Mucosa of rectum (tissue), 2 donors: ENCODE measurements at regions not wholly inside any gene's neighbourhood (a gene's known extent, or its start where the extent isn't known, plus 50 kb on each side); places are given as distances from the start of the nearest gene placed in this dataset.
A peak's percentile ranks its signal among the peaks of the same experiment; 100 is the strongest.

ENCODE experiments used
- H3K27ac ChIP-seq, 2 donors: one replicate each; pipeline ENCODE4 v1.7.0; 2013; ENCODE audit warnings: inconsistent platforms in 2 of 2, low read depth in 2 of 2, low read length in 2 of 2
- H3K27me3 ChIP-seq, 2 donors: one replicate each; pipeline ENCODE4 v1.7.0; 2013; ENCODE audit warnings: low read length in 2 of 2; ENCODE audit not compliant: control insufficient read depth in 2 of 2, insufficient read depth in 2 of 2
- H3K36me3 ChIP-seq, 2 donors: one replicate each; pipeline ENCODE4 v1.7.0; 2013; ENCODE audit warnings: low read length in 2 of 2; ENCODE audit not compliant: control insufficient read depth in 2 of 2, insufficient read depth in 2 of 2
- H3K4me1 ChIP-seq, 2 donors: one replicate each; pipeline ENCODE4 v1.7.0; 2013; ENCODE audit warnings: low read length in 2 of 2, mild to moderate bottlenecking in 1 of 2; ENCODE audit not compliant: control insufficient read depth in 2 of 2, insufficient read depth in 2 of 2
- H3K4me3 ChIP-seq, 2 donors: one replicate each; pipeline ENCODE4 v1.7.0; 2013; ENCODE audit warnings: low read length in 2 of 2
- H3K9ac ChIP-seq, 2 donors: one replicate each; pipeline ENCODE4 v1.7.0; 2013; ENCODE audit warnings: low read length in 2 of 2, low read depth in 1 of 2, mild to moderate bottlenecking in 1 of 2
- H3K9me3 ChIP-seq, 2 donors: one replicate each; pipeline ENCODE4 v1.7.0; 2013; ENCODE audit warnings: low read length in 2 of 2; ENCODE audit not compliant: control insufficient read depth in 2 of 2
- donor health status: healthy.
- donor health status: Normal muscosa, but diverticular disease.

- no peaks in the 10 kb centered on the region for H3K4me1 ChIP-seq
Measured at GRCh38 chr7:25706764-25707163, 445.2 kb upstream of the NFE2L3 start.

GRCh38 chr7:25707768-25708620, 444.0 kb upstream of the NFE2L3 start:
- no peaks in the 10 kb centered on the region for H3K36me3 ChIP-seq
- H3K4me3 ChIP-seq, result no peak overlapping the region
- H3K27me3 ChIP-seq, result no peaks in the 10 kb centered on the region
- no peaks in the 10 kb centered on the region for H3K4me1 ChIP-seq
- no peak overlapping the region for H3K9ac ChIP-seq
- H3K27ac ChIP-seq, result no peak overlapping the region
- H3K9me3 ChIP-seq, result no peaks in the 10 kb centered on the region

More at GRCh38 chr7:25706764-25707163, 445.2 kb upstream of the NFE2L3 start:
- Histone ChIP-seq H3K9me3 (no peaks in the 10 kb centered on the region), H3K36me3 (no peaks in the 10 kb centered on the region), H3K9ac (no peak overlapping the region), H3K27ac (no peak overlapping the region), H3K4me3 (no peak overlapping the region), H3K27me3 (no peaks in the 10 kb centered on the region)

GRCh38 chr7:25710959-25711358, 441.0 kb upstream of the NFE2L3 start:
- H3K9ac ChIP-seq, result no peak overlapping the region
- no peaks in the 10 kb centered on the region for H3K27me3 ChIP-seq
- no peak overlapping the region for H3K27ac ChIP-seq
- no peaks in the 10 kb centered on the region for H3K9me3 ChIP-seq
- no peaks in the 10 kb centered on the region for H3K36me3 ChIP-seq
- H3K4me3 ChIP-seq, result no peak overlapping the region
- H3K4me1 ChIP-seq, result no peaks in the 10 kb centered on the region

- H3K27ac ChIP-seq, result no peak overlapping the region
- H3K4me3 ChIP-seq, result no peak overlapping the region
- no peak overlapping the region for H3K9ac ChIP-seq
- H3K36me3 ChIP-seq, result no peaks in the 10 kb centered on the region
- no peaks in the 10 kb centered on the region for H3K27me3 ChIP-seq
- H3K9me3 ChIP-seq, result no peaks in the 10 kb centered on the region
- no peaks in the 10 kb centered on the region for H3K4me1 ChIP-seq
Measured at GRCh38 chr7:25711940-25712339, 440.1 kb upstream of the NFE2L3 start.

- no peaks in the 10 kb centered on the region for H3K4me1 ChIP-seq
- no peaks in the 10 kb centered on the region for H3K27me3 ChIP-seq
- H3K9me3 ChIP-seq, result no peaks in the 10 kb centered on the region
- H3K4me3 ChIP-seq, result no peak overlapping the region
- H3K27ac ChIP-seq, result no peak overlapping the region
- no peaks in the 10 kb centered on the region for H3K36me3 ChIP-seq
- H3K9ac ChIP-seq, result no peak overlapping the region
Measured at GRCh38 chr7:25712500-25712899, 439.5 kb upstream of the NFE2L3 start.

GRCh38 chr7:25714013-25714412, 438.0 kb upstream of the NFE2L3 start:
- H3K27me3 ChIP-seq, result no peaks in the 10 kb centered on the region
- H3K4me1 ChIP-seq, result no peaks in the 10 kb centered on the region
- no peaks in the 10 kb centered on the region for H3K36me3 ChIP-seq
- H3K27ac ChIP-seq, result peak overlapping the region in 1 of 2 donors; percentile 11
- H3K9ac ChIP-seq, result no peak overlapping the region
- no peaks in the 10 kb centered on the region for H3K9me3 ChIP-seq
- H3K4me3 ChIP-seq, result no peak overlapping the region

GRCh38 chr7:25716421-25716820, 435.6 kb upstream of the NFE2L3 start:
- Histone ChIP-seq H3K9me3 (no peaks in the 10 kb centered on the region), H3K9ac (no peak overlapping the region), H3K27me3 (no peaks in the 10 kb centered on the region), H3K4me1 (no peaks in the 10 kb centered on the region), H3K36me3 (no peaks in the 10 kb centered on the region), H3K27ac (no peak overlapping the region), H3K4me3 (no peak overlapping the region)

- Histone ChIP-seq H3K27ac (no peak overlapping the region), H3K36me3 (no peaks in the 10 kb centered on the region), H3K4me1 (no peaks in the 10 kb centered on the region), H3K9me3 (no peaks in the 10 kb centered on the region), H3K4me3 (no peak overlapping the region), H3K27me3 (no peaks in the 10 kb centered on the region), H3K9ac (no peak overlapping the region)
Measured at GRCh38 chr7:25718596-25718995, 433.4 kb upstream of the NFE2L3 start.

- H3K27me3 ChIP-seq, result no peaks in the 10 kb centered on the region
- no peaks in the 10 kb centered on the region for H3K9me3 ChIP-seq
- no peak overlapping the region for H3K27ac ChIP-seq
- H3K4me1 ChIP-seq, result no peaks in the 10 kb centered on the region
- no peaks in the 10 kb centered on the region for H3K36me3 ChIP-seq
- H3K4me3 ChIP-seq, result no peak overlapping the region
- H3K9ac ChIP-seq, result no peak overlapping the region
Measured at GRCh38 chr7:25719190-25719896, 432.7 kb upstream of the NFE2L3 start.

- Histone ChIP-seq H3K9ac (no peak overlapping the region), H3K27ac (no peak overlapping the region), H3K36me3 (no peaks in the 10 kb centered on the region), H3K27me3 (no peaks in the 10 kb centered on the region), H3K4me1 (no peaks in the 10 kb centered on the region), H3K9me3 (no peaks in the 10 kb centered on the region), H3K4me3 (no peak overlapping the region)
Measured at GRCh38 chr7:25720427-25720826, 431.6 kb upstream of the NFE2L3 start.
